Neural progenitor cell (in vitro differentiated cells): ENCODE measurements at regions not wholly inside any gene's neighbourhood (a gene's known extent, or its start where the extent isn't known, plus 50 kb on each side); places are given as distances from the start of the nearest gene placed in this dataset.
"Not testable (repeated sequence)": the region's sequence is repeated elsewhere in the genome, so short reads cannot be mapped to it uniquely, and the experiment has no call there.

ENCODE experiments used
- DNase-seq: peaks from one replicate; pipeline ENCODE4 v3.0.0-alpha.2; 2016; ENCODE audit warnings: low spot score
- H2AFZ ChIP-seq: fragments of 200-600 bp; sonication (generic); replicated peaks from 2 replicates; pipeline ENCODE4 v1.6.1; 2016; ENCODE audit warnings: antibody characterized with exemption
- H3F3A ChIP-seq: fragments of 200-600 bp; sonication (generic); 2 replicates; pipeline ENCODE4 v1.6.1; 2016; ENCODE audit warnings: antibody characterized with exemption, low read depth
- H3K27ac ChIP-seq: fragments of 200-600 bp; sonication (generic); 2 replicates; pipeline ENCODE4 v1.5.1; 2016; ENCODE audit warnings: mild to moderate bottlenecking
- H3K27me3 ChIP-seq: fragments of 200-600 bp; sonication (generic); 2 replicates; pipeline ENCODE4 v1.6.1; 2016; ENCODE audit warnings: mild to moderate bottlenecking, moderate library complexity
- H3K36me3 ChIP-seq: fragments of 200-600 bp; sonication (generic); 2 replicates; pipeline ENCODE4 v1.5.1; 2016
- H3K4me1 ChIP-seq: fragments of 200-600 bp; sonication (generic); 2 replicates; pipeline ENCODE4 v1.6.1; 2016; ENCODE audit warnings: mixed run types
- H3K4me2 ChIP-seq: fragments of 200-600 bp; sonication (generic); 2 replicates; pipeline ENCODE4 v1.6.1; 2016
- H3K4me3 ChIP-seq: fragments of 200-600 bp; sonication (generic); 2 replicates; pipeline ENCODE4 v1.5.1; 2016
- H3K79me2 ChIP-seq: fragments of 200-600 bp; sonication (generic); 2 replicates; pipeline ENCODE4 v1.6.1; 2016; ENCODE audit warnings: low read depth
- H3K9ac ChIP-seq: fragments of 200-600 bp; sonication (generic); 2 replicates; pipeline ENCODE4 v1.6.1; 2016
- H3K9me3 ChIP-seq: fragments of 200-600 bp; sonication (generic); 2 replicates; pipeline ENCODE4 v1.5.1; 2016; ENCODE audit warnings: low read depth
- H4K20me1 ChIP-seq: fragments of 200-600 bp; sonication (generic); 2 replicates; pipeline ENCODE4 v1.6.1; 2016; ENCODE audit warnings: low read depth
- H3K27ac Mint-ChIP-seq: 3 replicates; pipeline ENCODE4 v1.8.0; 2021; ENCODE audit warnings: mixed read lengths
- H3K27me3 Mint-ChIP-seq: 2 replicates; pipeline ENCODE4 v1.8.0; 2022; ENCODE audit warnings: low read depth, mild to moderate bottlenecking, inconsistent platforms, moderate library complexity, mixed read lengths; ENCODE audit not compliant: insufficient read depth
- H3K36me3 Mint-ChIP-seq: 3 replicates; pipeline ENCODE4 v1.8.0; 2021; ENCODE audit warnings: mixed read lengths
- H3K4me1 Mint-ChIP-seq: 3 replicates; pipeline ENCODE4 v1.8.0; 2021; ENCODE audit warnings: mixed read lengths
- H3K4me3 Mint-ChIP-seq: 3 replicates; pipeline ENCODE4 v1.8.0; 2021; ENCODE audit warnings: mild to moderate bottlenecking, moderate library complexity, mixed read lengths
- H3K9me3 Mint-ChIP-seq: 3 replicates; pipeline ENCODE4 v1.8.0; 2020; ENCODE audit warnings: mixed read lengths
- EZH2 ChIP-seq: fragments of 200-600 bp; sonication (generic); IDR thresholded peaks from 2 replicates; pipeline ENCODE4 v1.6.1; 2017; ENCODE audit warnings: antibody characterized with exemption, mild to moderate bottlenecking, moderate library complexity
- EZH2phosphoT487 ChIP-seq: fragments of 200-600 bp; sonication (generic); IDR thresholded peaks from 2 replicates; pipeline ENCODE4 v1.6.1; 2017; ENCODE audit warnings: antibody characterized with exemption
- TF ChIP-seq, protein P1 (sequence below): fragments of 200-600 bp; sonication (generic); IDR thresholded peaks from 2 replicates; pipeline ENCODE4 v1.5.1; 2017; ENCODE audit warnings: antibody characterized with exemption, mild to moderate bottlenecking

DNA sequence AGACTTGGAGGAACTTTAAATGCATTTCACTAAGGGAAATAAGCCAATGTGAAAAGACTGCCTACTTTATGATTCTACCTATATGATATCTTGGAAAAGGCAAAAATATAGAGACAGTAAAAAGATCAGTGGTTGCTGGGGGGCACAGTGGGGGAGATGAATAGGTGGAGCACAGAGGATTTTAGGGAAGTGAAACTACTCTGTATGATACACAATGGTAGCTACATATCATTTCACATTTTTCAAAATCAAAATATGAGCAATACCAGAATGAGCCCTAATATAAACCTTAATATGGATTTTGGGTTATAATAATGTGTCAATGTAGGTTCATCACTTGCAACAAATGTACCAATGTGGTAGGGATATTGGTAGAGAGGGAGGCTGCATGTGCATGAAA, 161.4 kb upstream of the HTR1E start:
- Mint-ChIP-seq H3K4me3 (no peak overlapping the region), H3K9me3 (no peaks in the 10 kb centered on the region), H3K4me1 (no peaks in the 10 kb centered on the region), H3K27me3 (no peaks in the 10 kb centered on the region), H3K27ac (no peak overlapping the region), H3K36me3 (no peaks in the 10 kb centered on the region)
- TF ChIP-seq EZH2 (no peak), EZH2phosphoT487 (no peak)
- TF ChIP-seq, protein P1, sequence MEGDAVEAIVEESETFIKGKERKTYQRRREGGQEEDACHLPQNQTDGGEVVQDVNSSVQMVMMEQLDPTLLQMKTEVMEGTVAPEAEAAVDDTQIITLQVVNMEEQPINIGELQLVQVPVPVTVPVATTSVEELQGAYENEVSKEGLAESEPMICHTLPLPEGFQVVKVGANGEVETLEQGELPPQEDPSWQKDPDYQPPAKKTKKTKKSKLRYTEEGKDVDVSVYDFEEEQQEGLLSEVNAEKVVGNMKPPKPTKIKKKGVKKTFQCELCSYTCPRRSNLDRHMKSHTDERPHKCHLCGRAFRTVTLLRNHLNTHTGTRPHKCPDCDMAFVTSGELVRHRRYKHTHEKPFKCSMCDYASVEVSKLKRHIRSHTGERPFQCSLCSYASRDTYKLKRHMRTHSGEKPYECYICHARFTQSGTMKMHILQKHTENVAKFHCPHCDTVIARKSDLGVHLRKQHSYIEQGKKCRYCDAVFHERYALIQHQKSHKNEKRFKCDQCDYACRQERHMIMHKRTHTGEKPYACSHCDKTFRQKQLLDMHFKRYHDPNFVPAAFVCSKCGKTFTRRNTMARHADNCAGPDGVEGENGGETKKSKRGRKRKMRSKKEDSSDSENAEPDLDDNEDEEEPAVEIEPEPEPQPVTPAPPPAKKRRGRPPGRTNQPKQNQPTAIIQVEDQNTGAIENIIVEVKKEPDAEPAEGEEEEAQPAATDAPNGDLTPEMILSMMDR, result no peak
- no peak for DNase-seq
- Histone ChIP-seq H3K27ac (no peak overlapping the region), H3K36me3 (no peaks in the 10 kb centered on the region), H3K27me3 (no peaks in the 10 kb centered on the region), H2AFZ (no peak overlapping the region), H3K4me1 (no peaks in the 10 kb centered on the region), H4K20me1 (no peaks in the 10 kb centered on the region), H3K4me2 (no peak overlapping the region), H3F3A (no peaks in the 10 kb centered on the region), H3K9me3 (no peaks in the 10 kb centered on the region), H3K79me2 (no peaks in the 10 kb centered on the region), H3K4me3 (no peak overlapping the region), H3K9ac (no peak overlapping the region)

DNA sequence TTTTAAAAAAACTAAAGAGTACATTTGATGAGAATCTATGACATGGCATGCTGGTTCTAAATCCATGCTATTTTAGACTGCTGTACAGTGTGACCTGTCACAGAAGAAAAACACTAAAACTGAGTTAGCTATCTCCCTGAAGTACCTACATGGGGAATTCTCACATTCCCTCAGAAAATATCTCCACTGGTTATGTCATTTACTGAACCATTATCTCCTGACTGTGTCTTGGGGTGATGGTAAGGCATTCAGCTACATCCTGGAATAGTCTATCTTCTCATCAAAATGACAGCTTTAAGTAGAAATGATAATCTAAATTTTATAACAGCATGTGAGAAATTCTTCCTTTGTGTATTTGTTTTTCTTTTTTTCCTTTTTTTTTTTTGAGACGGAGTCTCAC, 172.1 kb upstream of the HTR1E start:
- H4K20me1 ChIP-seq, result no peaks in the 10 kb centered on the region
- no peaks in the 10 kb centered on the region for H3F3A ChIP-seq
- no peaks in the 10 kb centered on the region for H3K27me3 ChIP-seq
- H2AFZ ChIP-seq, result no peak overlapping the region
- no peaks in the 10 kb centered on the region for H3K9me3 ChIP-seq
- no peaks in the 10 kb centered on the region for H3K79me2 ChIP-seq
- H3K4me1 ChIP-seq, result no peaks in the 10 kb centered on the region
- Mint-ChIP-seq H3K27ac (no peak overlapping the region), H3K36me3 (no peaks in the 10 kb centered on the region), H3K4me3 (no peak overlapping the region), H3K4me1 (no peaks in the 10 kb centered on the region), H3K27me3 (peaks cover 2% of the 10 kb centered on the region), H3K9me3 (peaks cover 9% of the 10 kb centered on the region)
- no peaks in the 10 kb centered on the region for H3K36me3 ChIP-seq
- H3K4me2 ChIP-seq, result no peak overlapping the region
- no peak overlapping the region for H3K9ac ChIP-seq
- H3K27ac ChIP-seq, result no peak overlapping the region
- TF ChIP-seq EZH2 (no peak), EZH2phosphoT487 (no peak)
- TF ChIP-seq, protein P1, result no peak
- no peak overlapping the region for H3K4me3 ChIP-seq
- DNase-seq, result no peak

DNA sequence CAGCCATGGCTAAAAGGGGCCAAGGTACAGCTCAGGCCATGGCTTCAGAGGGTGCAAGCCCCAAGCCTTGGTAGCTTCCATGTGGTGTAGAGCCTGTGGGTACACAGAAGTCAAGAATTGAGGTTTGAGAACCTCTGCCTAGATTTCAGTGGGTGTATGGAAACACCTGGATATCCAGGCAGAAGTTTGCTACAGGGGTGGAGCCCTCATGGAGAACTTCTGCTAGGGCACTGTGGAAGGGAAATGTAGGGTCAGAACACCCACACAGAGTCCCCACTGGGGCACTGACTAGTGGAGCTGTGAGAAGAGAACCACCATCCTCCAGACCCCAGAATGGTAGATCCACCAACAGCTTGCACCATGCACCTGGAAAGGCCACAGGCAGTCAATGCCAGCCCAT, 177.4 kb upstream of the HTR1E start:
- H3K79me2 ChIP-seq, DNase-seq, H3K27me3 Mint-ChIP-seq, H3K27me3 ChIP-seq, H4K20me1 ChIP-seq, H3K4me3 ChIP-seq, H3K9ac ChIP-seq, H3K4me2 ChIP-seq, H3K36me3 ChIP-seq, H3K27ac Mint-ChIP-seq, H3K27ac ChIP-seq, H3K4me3 Mint-ChIP-seq, H3K36me3 Mint-ChIP-seq, H2AFZ ChIP-seq, H3F3A ChIP-seq, H3K9me3 ChIP-seq: not testable (repeated sequence)
- Mint-ChIP-seq H3K9me3 (peaks cover 18% of the 10 kb centered on the region), H3K4me1 (peaks cover 17% of the 10 kb centered on the region)
- peaks cover 19% of the 10 kb centered on the region for H3K4me1 ChIP-seq

DNA sequence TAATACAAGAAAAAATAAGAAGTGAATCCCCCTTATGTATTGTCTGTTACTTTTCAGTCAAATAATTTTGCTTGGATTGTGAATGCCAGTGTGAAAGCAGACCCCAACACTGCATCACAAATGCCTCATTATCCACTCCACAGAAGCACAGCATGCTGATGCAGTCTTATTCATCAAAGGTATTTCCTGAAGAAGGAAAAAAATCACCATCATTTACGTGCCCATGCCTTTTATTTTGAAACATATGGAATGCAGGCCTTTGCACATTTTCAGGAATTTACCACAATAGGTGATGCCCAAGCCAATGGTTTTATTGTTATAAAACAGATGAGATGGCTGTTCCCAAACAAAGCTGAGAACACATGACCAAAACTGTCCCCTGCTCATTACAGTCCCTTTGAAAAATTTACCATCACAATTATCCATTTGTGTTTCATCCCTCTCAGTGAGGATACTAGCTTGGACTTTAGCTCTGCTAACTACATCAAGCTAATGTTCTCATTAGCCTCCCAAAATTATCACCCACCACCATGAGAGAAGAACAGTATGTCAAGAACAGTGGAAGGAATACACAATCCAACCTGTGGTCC, 180.6 kb upstream of the HTR1E start:
- Mint-ChIP-seq H3K4me1 (peaks cover 17% of the 10 kb centered on the region), H3K27ac (peak overlapping the region; percentile 86), H3K4me3 (no peak overlapping the region), H3K9me3 (peaks cover 18% of the 10 kb centered on the region), H3K36me3 (peaks cover 2% of the 10 kb centered on the region), H3K27me3 (peaks cover 4% of the 10 kb centered on the region)
- peak overlapping the region; percentile 53 for H3K4me2 ChIP-seq
- H3K27me3 ChIP-seq, result no peaks in the 10 kb centered on the region
- H3K4me3 ChIP-seq, result no peak overlapping the region
- H3K4me1 ChIP-seq, result peaks cover 19% of the 10 kb centered on the region
- no peaks in the 10 kb centered on the region for H3F3A ChIP-seq
- TF ChIP-seq, protein P1, result no peak
- TF ChIP-seq EZH2, result no peak
- no peak for TF ChIP-seq EZH2phosphoT487
- peak overlapping the region; percentile 38 for H2AFZ ChIP-seq
- no peak overlapping the region for H3K9ac ChIP-seq
- H3K79me2 ChIP-seq, result no peaks in the 10 kb centered on the region
- H4K20me1 ChIP-seq, result no peaks in the 10 kb centered on the region
- no peaks in the 10 kb centered on the region for H3K36me3 ChIP-seq
- peak overlapping the region; percentile 75 for H3K27ac ChIP-seq
- no peaks in the 10 kb centered on the region for H3K9me3 ChIP-seq
- peak; percentile 36 for DNase-seq
